Upper lobe of right lung (tissue), 1 donor: ENCODE measurements at regions not wholly inside any gene's neighbourhood (a gene's known extent, or its start where the extent isn't known, plus 50 kb on each side); places are given as distances from the start of the nearest gene placed in this dataset. TPM values are rescaled to one million over a fixed set of nuclear protein-coding genes. Genes with fewer than 3 reads are reported as not detected.
A peak's percentile ranks its signal among the peaks of the same experiment; 100 is the strongest.
"Not testable (repeated sequence)": the region's sequence is repeated elsewhere in the genome, so short reads cannot be mapped to it uniquely, and the experiment has no call there.

Experiments used
- ATAC-seq: fragments of 200-7000 bp; cut with Tn5 transposase; one replicate; pipeline ENCODE4 v1.9.1; 2020; ENCODE audit warnings: mild to moderate bottlenecking, moderate library complexity
- DNase-seq: peaks from one replicate; pipeline ENCODE4 v3.0.0-alpha.2; 2020
- H3K27ac ChIP-seq: fragments of 200-600 bp; one replicate; pipeline ENCODE4 v1.8.0; 2022
- H3K27me3 ChIP-seq: fragments of 200-600 bp; one replicate; pipeline ENCODE4 v1.8.0; 2022; ENCODE audit warnings: mild to moderate bottlenecking
- H3K36me3 ChIP-seq: fragments of 200-600 bp; one replicate; pipeline ENCODE4 v1.8.0; 2022
- H3K4me1 ChIP-seq: fragments of 200-600 bp; one replicate; pipeline ENCODE4 v1.8.0; 2022
- H3K4me3 ChIP-seq: fragments of 200-600 bp; one replicate; pipeline ENCODE4 v1.8.0; 2022; ENCODE audit warnings: mild to moderate bottlenecking
- H3K9me3 ChIP-seq: fragments of 200-600 bp; one replicate; pipeline ENCODE4 v1.8.0; 2022
- intact Hi-C: fragments of 100-400 bp; cut with DNase I; formaldehyde crosslinking; loops from one replicate; pipeline ENCODE4 v1.11.0; 2022
- microRNA-seq: library from miRNA; unstranded; fragments of <30 nt; microRNA quantifications from one replicate; pipeline ENCODE4 v1.2.0, GENCODE V29; 2020; ENCODE audit warnings: borderline microRNAs expressed
- donor health status: DM: no; HTN: yes; CAD: no; lungs with severe emphysema.

- H3K36me3 ChIP-seq, H3K9me3 ChIP-seq, H3K27me3 ChIP-seq, H3K4me1 ChIP-seq, H3K4me3 ChIP-seq, DNase-seq, intact Hi-C loops, H3K27ac ChIP-seq: not testable (repeated sequence)
- ATAC-seq, result peak; percentile 81
Observed at GRCh38 chr21:8427790-8428667, 2093.4 kb upstream of the TPTE start.

- H3K27me3 ChIP-seq, DNase-seq, H3K36me3 ChIP-seq, H3K4me1 ChIP-seq, intact Hi-C loops, H3K9me3 ChIP-seq, H3K4me3 ChIP-seq, H3K27ac ChIP-seq: not testable (repeated sequence)
- peak; percentile 87 for ATAC-seq
Observed at GRCh38 chr21:8428668-8429456, 2092.5 kb upstream of the TPTE start.

- ATAC-seq, H3K4me3 ChIP-seq, H3K9me3 ChIP-seq, H3K27me3 ChIP-seq, H3K27ac ChIP-seq, intact Hi-C loops, H3K4me1 ChIP-seq, H3K36me3 ChIP-seq, DNase-seq: not testable (repeated sequence)
Observed at GRCh38 chr21:8434710-8435109, 2086.7 kb upstream of the TPTE start.

GRCh38 chr21:8443093-8443492, 2078.3 kb upstream of the TPTE start:
- H3K4me1 ChIP-seq, intact Hi-C loops, H3K27me3 ChIP-seq, DNase-seq, H3K4me3 ChIP-seq, H3K27ac ChIP-seq, H3K9me3 ChIP-seq, ATAC-seq, H3K36me3 ChIP-seq: not testable (repeated sequence)

- H3K27ac ChIP-seq, intact Hi-C loops, H3K9me3 ChIP-seq, H3K36me3 ChIP-seq, DNase-seq, H3K4me3 ChIP-seq, H3K4me1 ChIP-seq, H3K27me3 ChIP-seq, ATAC-seq: not testable (repeated sequence)
Observed at GRCh38 chr21:8449807-8450206, 2071.6 kb upstream of the TPTE start.

DNA sequence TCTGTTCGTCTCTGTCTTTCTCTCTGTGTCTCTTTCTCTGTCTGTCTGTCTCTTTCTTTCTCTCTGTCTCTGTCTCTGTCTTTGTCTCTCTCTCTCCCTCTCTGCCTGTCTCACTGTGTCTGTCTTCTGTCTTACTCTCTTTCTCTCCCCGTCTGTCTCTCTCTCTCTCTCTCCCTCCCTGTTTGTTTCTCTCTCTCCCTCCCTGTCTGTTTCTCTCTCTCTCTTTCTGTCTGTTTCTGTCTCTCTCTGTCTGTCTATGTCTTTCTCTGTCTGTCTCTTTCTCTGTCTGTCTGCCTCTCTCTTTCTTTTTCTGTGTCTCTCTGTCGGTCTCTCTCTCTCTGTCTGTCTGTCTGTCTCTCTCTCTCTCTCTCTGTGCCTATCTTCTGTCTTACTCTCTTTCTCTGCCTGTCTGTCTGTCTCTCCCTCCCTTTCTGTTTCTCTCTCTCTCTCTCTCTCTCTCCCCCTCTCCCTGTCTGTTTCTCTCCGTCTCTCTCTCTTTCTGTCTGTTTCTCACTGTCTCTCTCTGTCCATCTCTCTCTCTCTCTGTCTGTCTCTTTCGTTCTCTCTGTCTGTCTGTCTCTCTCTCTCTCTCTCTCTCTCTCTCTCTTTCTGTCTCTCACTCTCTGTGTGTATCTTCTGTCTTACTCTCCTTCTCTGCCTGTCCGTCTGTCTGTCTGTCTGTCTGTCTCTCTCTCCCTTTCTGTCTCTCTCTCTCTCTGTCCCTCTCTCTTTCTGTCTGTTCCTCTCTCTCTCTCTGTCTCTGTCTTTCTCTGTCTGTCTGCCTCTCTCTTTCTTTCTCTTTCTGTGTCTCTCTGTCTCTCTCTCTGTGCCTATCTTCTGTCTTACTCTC, 2065.9 kb upstream of the TPTE start:
- H3K4me3 ChIP-seq, DNase-seq, H3K4me1 ChIP-seq, intact Hi-C loops, H3K27me3 ChIP-seq, H3K9me3 ChIP-seq, H3K27ac ChIP-seq, H3K36me3 ChIP-seq: not testable (repeated sequence)
- peak; percentile 84 for ATAC-seq

- H3K36me3 ChIP-seq, H3K27ac ChIP-seq, H3K9me3 ChIP-seq, H3K4me3 ChIP-seq, H3K27me3 ChIP-seq, intact Hi-C loops, H3K4me1 ChIP-seq, DNase-seq: not testable (repeated sequence)
- peak; percentile 95 for ATAC-seq
Observed at GRCh38 chr21:8464403-8465152, 2056.8 kb upstream of the TPTE start.

DNA sequence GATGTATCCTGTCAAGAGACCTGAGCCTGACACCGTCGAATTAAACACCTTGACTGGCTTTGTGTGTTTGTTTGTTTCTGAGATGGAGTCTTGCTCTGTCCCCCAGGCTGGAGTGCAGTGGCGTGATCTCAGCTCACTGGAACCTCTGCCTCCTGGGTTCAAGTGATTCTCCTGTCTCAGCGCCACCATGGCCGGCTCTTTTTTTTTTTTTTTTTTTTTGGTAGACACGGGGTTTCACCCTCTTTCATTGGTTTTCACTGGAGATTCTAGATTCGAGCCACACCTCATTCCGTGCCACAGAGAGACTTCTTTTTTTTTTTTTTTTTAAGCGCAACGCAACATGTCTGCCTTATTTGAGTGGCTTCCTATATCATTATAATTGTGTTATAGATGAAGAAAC, 2054.7 kb upstream of the TPTE start:
- H3K4me1 ChIP-seq, H3K27ac ChIP-seq, DNase-seq, H3K27me3 ChIP-seq, intact Hi-C loops, H3K36me3 ChIP-seq, H3K4me3 ChIP-seq, H3K9me3 ChIP-seq: not testable (repeated sequence)
- ATAC-seq, result peak; percentile 46

Small RNA genes lying in the stretch of these regions (microRNA-seq; reads per million reads assigned to microRNA genes)
- not detected for gene MIR6724-3
- not detected for gene MIR6724-4
